ENCODE measurements at regions not wholly inside any gene's neighbourhood (a gene's known extent, or its start where the extent isn't known, plus 50 kb on each side); places are given as distances from the start of the nearest gene placed in this dataset.

- TF ChIP-seq CTCF (conservative IDR thresholded peaks at IDR 0.05), result no peak
- no peak overlapping the region for H3K14ac ChIP-seq (ENCODE audit: insufficient read depth, low read length)
- no peak overlapping the region for H2AK5ac ChIP-seq (ENCODE audit: insufficient read length, low read length)
- H2BK15ac ChIP-seq (ENCODE audit: low read depth, low read length), result no peak overlapping the region
- H2BK12ac ChIP-seq (ENCODE audit: insufficient read length, low read depth, low read length), result no peak overlapping the region
- no peak overlapping the region for H3K4me2 ChIP-seq (ENCODE audit: insufficient read depth, insufficient read length, low read length)
- H3K9me3 Mint-ChIP-seq, result no peaks in the 10 kb centered on the region
- no peak overlapping the region for H4K8ac ChIP-seq (replicated peaks; ENCODE audit: insufficient read length, low read depth, low read length)
- no peaks in the 10 kb centered on the region for H3K4me1 ChIP-seq (ENCODE audit: insufficient read depth, low read length)
- H2BK5ac ChIP-seq (ENCODE audit: insufficient read length, low read length), result no peak overlapping the region
- DNase-seq, result no peak
- no peak overlapping the region for H4K91ac ChIP-seq (ENCODE audit: insufficient read length, low read depth, low read length)
- H3K4me3 Mint-ChIP-seq, result no peak overlapping the region
- H3K27ac ChIP-seq (ENCODE audit: insufficient read length, low read depth, low read length), result no peak overlapping the region
- peaks cover 0 to 6% of the 10 kb centered on the region in 2 experiments; a peak in 1 of 4 replicates for H3K4me1 Mint-ChIP-seq
- H3K23me2 ChIP-seq (ENCODE audit: insufficient read length, low read depth, low read length, poor library complexity, severe bottlenecking), result no peaks in the 10 kb centered on the region
- no peak overlapping the region for H3K56ac ChIP-seq (ENCODE audit: insufficient read length, low read depth, low read length)
- H3K18ac ChIP-seq (ENCODE audit: insufficient read length, low read depth, low read length), result no peak overlapping the region
- H3K4ac ChIP-seq (ENCODE audit: low read depth, low read length), result no peak overlapping the region
- H3K9ac ChIP-seq (ENCODE audit: extremely low read depth, insufficient read length, low read length), result no peak overlapping the region
- H3K23ac ChIP-seq (ENCODE audit: insufficient read length, low read depth, low read length), result no peak overlapping the region
- H4K5ac ChIP-seq (ENCODE audit: insufficient read length, low read depth, low read length), result no peak overlapping the region
- no peaks in the 10 kb centered on the region for H3K27me3 ChIP-seq (ENCODE audit: insufficient read depth, low read length)
- no peak overlapping the region for H2BK120ac ChIP-seq (ENCODE audit: low read depth, low read length, poor library complexity, severe bottlenecking)
- H2AFZ ChIP-seq (ENCODE audit: low read length), result no peak overlapping the region
- WGBS (ENCODE audit: extremely low coverage, insufficient read length, low lambda C conversion rate), result no CpG with 5 or more reads among the region's 2 CpGs
- H3K9me3 ChIP-seq (ENCODE audit: control insufficient read depth, low read depth, low read length), result no peaks in the 10 kb centered on the region
- no peak overlapping the region for H2BK20ac ChIP-seq (ENCODE audit: low read depth, low read length, poor library complexity, severe bottlenecking)
- peaks cover 2% of the 10 kb centered on the region; the same call in 1 of the 2 replicates for H3K27me3 Mint-ChIP-seq (ENCODE audit: low read depth)
- no peaks in the 10 kb centered on the region for H3K79me1 ChIP-seq (ENCODE audit: insufficient read depth, low read depth, low read length, poor library complexity, severe bottlenecking)
- no peak overlapping the region for H3T11ph ChIP-seq (ENCODE audit: low read length)
- H3K36me3 Mint-ChIP-seq (ENCODE audit: insufficient read depth in 1 of 3, low read depth in 3 of 3), result no peaks in the 10 kb centered on the region
- H4K20me1 ChIP-seq (ENCODE audit: control insufficient read depth, insufficient read depth, insufficient read length), result no peaks in the 10 kb centered on the region
- no peaks in the 10 kb centered on the region for H3K79me2 ChIP-seq (ENCODE audit: insufficient read depth, low read length)
- no peak overlapping the region for H3K27ac Mint-ChIP-seq
Measured at GRCh38 chr11:32024948-32025347, 65.9 kb upstream of the RCN1 start.
